ENCODE measurements at regions not wholly inside any gene's neighbourhood (a gene's known extent, or its start where the extent isn't known, plus 50 kb on each side); places are given as distances from the start of the nearest gene placed in this dataset.

- TF ChIP-seq HIVEP1 (CRISPR knock-in tag; IDR thresholded peaks at IDR 0.05) (no peak), KDM5A (IDR thresholded peaks at IDR 0.05; ENCODE audit: borderline replicate concordance, low read length) (no peak), ZSCAN30 (CRISPR knock-in tag; IDR thresholded peaks at IDR 0.05) (no peak), MBNL3 (CRISPR knock-in tag; conservative IDR thresholded peaks at IDR 0.05) (no peak), ZNF253 (CRISPR knock-in tag; IDR thresholded peaks at IDR 0.05; ENCODE audit: borderline replicate concordance) (no peak)
Observed at GRCh38 chrX:45566456-45566855, 365.8 kb upstream of the DIPK2B start (continued).

- no peak for DNase-seq (ENCODE audit: low spot score)
- ATAC-seq = no peak
- H3K9ac ChIP-seq (ENCODE audit: insufficient read depth, low read depth, low read length) = no peak overlapping the region
- no peak overlapping the region for H3K27ac ChIP-seq (ENCODE audit: extremely low read length, insufficient read depth, low read length)
- POLR2A ChIA-PET = no interaction called here
- H4K20me1 ChIP-seq (ENCODE audit: insufficient read depth, low read length) = no peaks in the 10 kb centered on the region
- no peak overlapping the region for H3K4me3 ChIP-seq (replicated peaks in 1 of 3; ENCODE audit: insufficient read depth in 1 of 3, low read depth in 2 of 3, low read length in 3 of 3)
- 0% methylated on average over 2 of the region's 2 CpGs for WGBS (ENCODE audit: low lambda C conversion rate)
- H3K79me2 ChIP-seq (ENCODE audit: insufficient read depth, low read length) = no peaks in the 10 kb centered on the region
- H3K9me3 ChIP-seq (ENCODE audit: low read length) = no peaks in the 10 kb centered on the region
- no TSS peak for BruUV-seq (replicated peaks)
- TF ChIP-seq ZNF432 (CRISPR knock-in tag; IDR thresholded peaks at IDR 0.05; ENCODE audit: borderline replicate concordance) (no peak), ZNF782 (CRISPR knock-in tag; IDR thresholded peaks at IDR 0.05; ENCODE audit: borderline replicate concordance) (no peak), ZMYM3 (CRISPR knock-in tag; IDR thresholded peaks at IDR 0.05) (no peak), GPBP1L1 (CRISPR knock-in tag; IDR thresholded peaks at IDR 0.05) (no peak), IRX3 (CRISPR knock-in tag; IDR thresholded peaks at IDR 0.05; ENCODE audit: borderline replicate concordance, low read depth) (no peak)
- H3K36me3 ChIP-seq (replicated peaks in 1 of 2; ENCODE audit: control insufficient read depth in 1 of 2, insufficient read depth in 2 of 2, low read length in 2 of 2) = no peaks in the 10 kb centered on the region
- no peak overlapping the region for H3K4me2 ChIP-seq (ENCODE audit: low read depth, low read length)
- no peaks in the 10 kb centered on the region for H3K4me1 ChIP-seq (ENCODE audit: insufficient read depth, low read length)
- in situ Hi-C loops (cut with HindIII; ENCODE audit: extremely low pct_ligation_motif_present, low pct_unique_long_range_greater_than_20kb) = no loop called here
- FAIRE-seq = no peak
- CTCF ChIA-PET (ENCODE audit: low intra/inter-chr PET ratio, low total read pairs) = no interaction called here
- intact Hi-C loops (cut with micrococcal nuclease; ENCODE audit: unreplicated experiment) = no loop called here
- no peak overlapping the region for H2AFZ ChIP-seq (ENCODE audit: low read length)
- H3K27me3 ChIP-seq (ENCODE audit: control insufficient read depth in 1 of 2, insufficient read depth in 2 of 2, low read length in 2 of 2) = no peaks in the 10 kb centered on the region
Observed at GRCh38 chrX:45557387-45557786, 356.7 kb upstream of the DIPK2B start.
